PC-3 (cell line): ENCODE measurements at regions not wholly inside any gene's neighbourhood (a gene's known extent, or its start where the extent isn't known, plus 50 kb on each side); places are given as distances from the start of the nearest gene placed in this dataset.

Source experiments
- ATAC-seq: fragments of 200-7000 bp; cut with Tn5 transposase; 2 replicates; pipeline ENCODE4 v1.9.1; 2020; ENCODE audit warnings: mild to moderate bottlenecking, moderate library complexity
- BruUV-seq: library from RNA; stranded (reverse); fragments of 400-500 nt; replicated peaks from 2 replicates; lab custom pipeline; 2021; lab: Mats Ljungman, UMichigan
- CTCF ChIA-PET: fragments of 300-600 bp; sonication (Branson Sonifier 250); formaldehyde crosslinking; loops from one replicate; lab custom pipeline; 2022; ENCODE audit warnings: antibody characterized with exemption; lab: Charles Lee
- POLR2A ChIA-PET: fragments of 300-600 bp; sonication (Branson Sonifier 250); formaldehyde crosslinking; loops from one replicate; lab custom pipeline; 2022; ENCODE audit warnings: antibody characterized with exemption; ENCODE audit not compliant: unreplicated experiment; lab: Charles Lee
- DNase-seq: peaks from one replicate; pipeline ENCODE4 v3.0.0-alpha.2; 2015
- H2AFZ ChIP-seq: fragments of 300-600 bp; sonication (generic); 2 replicates; pipeline ENCODE4 v1.6.0; 2016; ENCODE audit warnings: antibody characterized with exemption, low read length
- H3F3A ChIP-seq: fragments of 300-600 bp; sonication (generic); one replicate; pipeline ENCODE4 v1.6.0; 2017; ENCODE audit warnings: antibody characterized with exemption, low read length, control low read depth, mild to moderate bottlenecking; ENCODE audit not compliant: unreplicated experiment
- H3K27ac ChIP-seq: fragments of 300-600 bp; sonication (generic); 2 replicates; pipeline ENCODE4 v1.5.1; 2016; ENCODE audit warnings: mild to moderate bottlenecking, low read length
- H3K27me3 ChIP-seq: fragments of 300-600 bp; sonication (generic); 2 replicates; pipeline ENCODE4 v1.6.1; 2016; ENCODE audit warnings: low read length, mixed read lengths
- H3K36me3 ChIP-seq: fragments of 300-600 bp; sonication (generic); 2 replicates; pipeline ENCODE4 v1.6.1; 2016; ENCODE audit warnings: low read depth, mixed run types, low read length, mixed read lengths
- H3K4me1 ChIP-seq: fragments of 300-600 bp; sonication (generic); 2 replicates; pipeline ENCODE4 v1.5.1; 2016; ENCODE audit warnings: low read length; ENCODE audit not compliant: insufficient read depth
- H3K4me2 ChIP-seq: fragments of 300-600 bp; sonication (generic); 2 replicates; pipeline ENCODE4 v1.6.0; 2016; ENCODE audit warnings: low read length
- H3K4me3 ChIP-seq: fragments of 300-600 bp; sonication (generic); 2 replicates; pipeline ENCODE4 v1.5.1; 2016; ENCODE audit warnings: mild to moderate bottlenecking, low read length, mixed read lengths
- H3K79me2 ChIP-seq: fragments of 300-600 bp; sonication (generic); 2 replicates; pipeline ENCODE4 v1.6.1; 2017; ENCODE audit warnings: low read length, mixed read lengths
- H3K9ac ChIP-seq: fragments of 300-600 bp; sonication (generic); 2 replicates; pipeline ENCODE4 v1.6.0; 2016; ENCODE audit warnings: mild to moderate bottlenecking, low read length
- H3K9me2 ChIP-seq: fragments of 300-600 bp; sonication (generic); replicated peaks from 2 replicates; pipeline ENCODE4 v1.6.1; 2016; ENCODE audit warnings: mixed run types, low read length, mixed read lengths
- H3K9me3 ChIP-seq: fragments of 300-600 bp; sonication (generic); 2 replicates; pipeline ENCODE4 v1.6.1; 2016; ENCODE audit warnings: low read length, mixed read lengths
- H4K20me1 ChIP-seq: fragments of 300-600 bp; sonication (generic); 2 replicates; pipeline ENCODE4 v1.6.1; 2016; ENCODE audit warnings: low read length, mixed read lengths
- CTCF ChIP-seq: fragments of 300-600 bp; sonication (generic); conservative IDR thresholded peaks from 2 replicates; pipeline ENCODE4 v1.5.1; 2017; ENCODE audit warnings: antibody characterized with exemption, low read depth, mild to moderate bottlenecking, low read length
- EZH2 ChIP-seq: fragments of 300-600 bp; sonication (generic); IDR thresholded peaks from one replicate; pipeline ENCODE4 v1.6.1; 2017; ENCODE audit warnings: antibody characterized with exemption, mild to moderate bottlenecking, low read length; ENCODE audit not compliant: unreplicated experiment
- EZH2phosphoT487 ChIP-seq: fragments of 300-600 bp; sonication (generic); IDR thresholded peaks from 2 replicates; pipeline ENCODE4 v1.6.1; 2018; ENCODE audit warnings: mild to moderate bottlenecking, antibody characterized with exemption, low read length, borderline replicate concordance
- intact Hi-C: fragments of 100-400 bp; cut with micrococcal nuclease; formaldehyde crosslinking; loops from 2 replicates; pipeline ENCODE4 v1.9.0; 2023

- no peaks in the 10 kb centered on the region for H3F3A ChIP-seq
- H3K9me2 ChIP-seq: 0 out of 2 replicates have a peak, but pooled peaks cover 4% of the 10 kb centered on the region
- H3K4me3 ChIP-seq: no peak overlapping the region
- no peak overlapping the region for H3K27ac ChIP-seq
- intact Hi-C loops: no loop called here
- POLR2A ChIA-PET: no interaction called here
- DNase-seq (no peak), ATAC-seq (no peak)
- no peak overlapping the region for H2AFZ ChIP-seq
- TF ChIP-seq EZH2phosphoT487: no peak
- TF ChIP-seq EZH2: no peak
- TF ChIP-seq CTCF: no peak
- no peak overlapping the region for H3K4me2 ChIP-seq
- H3K9me3 ChIP-seq: no peaks in the 10 kb centered on the region
- CTCF ChIA-PET: interaction anchor here (0.6 kb wide), 1 partner anchor 194 kb away, joined by 3 read pairs; no protein-coding TSS in a partner anchor
- no TSS peak for BruUV-seq
- H3K4me1 ChIP-seq: peaks cover 15% of the 10 kb centered on the region
- H4K20me1 ChIP-seq: no peaks in the 10 kb centered on the region
- H3K79me2 ChIP-seq: no peaks in the 10 kb centered on the region
- no peak overlapping the region for H3K9ac ChIP-seq
- no peaks in the 10 kb centered on the region for H3K27me3 ChIP-seq
- H3K36me3 ChIP-seq: no peaks in the 10 kb centered on the region
Measured at GRCh38 chr10:36026656-36027390, 384.7 kb upstream of the FZD8 start.

- Histone ChIP-seq H3K9ac (no peak overlapping the region), H3K4me1 (peaks cover 15% of the 10 kb centered on the region), H3K4me2 (no peak overlapping the region), H3K79me2 (no peaks in the 10 kb centered on the region), H4K20me1 (no peaks in the 10 kb centered on the region), H3K9me3 (no peaks in the 10 kb centered on the region), H2AFZ (no peak overlapping the region), H3K27ac (no peak overlapping the region), H3K9me2 (0 out of 2 replicates have a peak, but pooled peaks cover 4% of the 10 kb centered on the region), H3F3A (no peaks in the 10 kb centered on the region), H3K36me3 (no peaks in the 10 kb centered on the region), H3K4me3 (no peak overlapping the region), H3K27me3 (no peaks in the 10 kb centered on the region)
- TF ChIP-seq CTCF (no peak), EZH2 (no peak), EZH2phosphoT487 (no peak)
- ChIA-PET POLR2A (no interaction called here), CTCF (no interaction called here)
- peak; percentile 68 for DNase-seq
- intact Hi-C loops: no loop called here
- BruUV-seq: no TSS peak
- no peak for ATAC-seq
Measured at GRCh38 chr10:36026081-36026480, 384.0 kb upstream of the FZD8 start.

- BruUV-seq: no TSS peak
- peak; percentile 100 for DNase-seq
Measured at GRCh38 chr10:36023939-36024338, 381.8 kb upstream of the FZD8 start.

More at GRCh38 chr10:36023939-36024338, 381.8 kb upstream of the FZD8 start:
- no peak overlapping the region for H3K4me3 ChIP-seq
- intact Hi-C loops: loop anchor here (1.0 to 5.0 kb wide), 6 partner anchors 73 to 468 kb away; partner anchors contain the start of gene FZD8
- H3K27ac ChIP-seq: peak overlapping the region; percentile 69
- H3K4me2 ChIP-seq: peak overlapping the region; percentile 22
- ChIA-PET POLR2A (no interaction called here), CTCF (no interaction called here)
- H3F3A ChIP-seq: no peaks in the 10 kb centered on the region
- H3K36me3 ChIP-seq: no peaks in the 10 kb centered on the region
- no peak for TF ChIP-seq EZH2
- TF ChIP-seq EZH2phosphoT487: no peak
- TF ChIP-seq CTCF: no peak
- H4K20me1 ChIP-seq: no peaks in the 10 kb centered on the region
- peak overlapping the region; percentile 42 for H3K9ac ChIP-seq
- peak; percentile 98 for ATAC-seq
- H3K4me1 ChIP-seq: peaks cover 15% of the 10 kb centered on the region
- no peaks in the 10 kb centered on the region for H3K79me2 ChIP-seq
- H3K27me3 ChIP-seq: no peaks in the 10 kb centered on the region
- H3K9me3 ChIP-seq: no peaks in the 10 kb centered on the region
- H3K9me2 ChIP-seq: 0 out of 2 replicates have a peak, but pooled peaks cover 4% of the 10 kb centered on the region
- peak overlapping the region; percentile 19 for H2AFZ ChIP-seq
